ENCODE measurements at regions not wholly inside any gene's neighbourhood (a gene's known extent, or its start where the extent isn't known, plus 50 kb on each side); places are given as distances from the start of the nearest gene placed in this dataset.

DNA sequence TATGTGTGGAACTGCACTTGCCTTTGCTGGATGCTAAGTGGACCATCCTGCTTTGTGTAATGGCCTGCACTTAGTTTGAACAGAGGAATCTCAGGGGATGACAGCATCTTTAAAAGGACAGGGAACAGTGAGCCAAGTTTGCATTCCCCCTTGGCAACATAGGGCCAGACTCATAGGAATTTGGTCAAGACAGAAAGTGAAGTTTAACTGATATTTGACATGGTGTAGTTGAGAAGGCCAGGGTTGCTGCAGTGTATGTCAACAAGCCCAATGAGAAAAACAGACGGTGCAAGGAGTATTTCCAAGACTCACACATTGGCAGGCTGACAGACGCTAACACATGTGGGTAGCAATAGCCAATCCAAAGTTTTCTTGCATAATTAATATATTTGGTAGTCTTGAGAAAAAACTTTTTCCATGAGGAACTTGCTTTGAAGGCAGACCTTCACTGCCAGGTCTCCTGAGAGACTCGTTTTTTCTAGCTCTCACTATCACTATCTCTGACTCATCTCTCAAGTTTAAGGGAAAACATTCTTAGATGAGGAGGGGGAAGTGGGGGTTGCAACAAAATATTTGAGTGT is 213.8 kb downstream of the IBTK start:
- Histone ChIP-seq H3K27ac (ENCODE audit: low read length) (no peak overlapping the region), H3K9ac (ENCODE audit: low read depth, low read length) (no peak overlapping the region), H3K9me3 (ENCODE audit: insufficient read depth, low read depth, low read length) (no peaks in the 10 kb centered on the region), H3K27me3 (ENCODE audit: insufficient read depth, low read length) (no peaks in the 10 kb centered on the region), H3K36me3 (ENCODE audit: insufficient read depth, low read depth, low read length) (no peaks in the 10 kb centered on the region), H3K4me1 (ENCODE audit: insufficient read depth, low read length) (no peaks in the 10 kb centered on the region), H3K4me3 (ENCODE audit: low read length) (no peak overlapping the region)

DNA sequence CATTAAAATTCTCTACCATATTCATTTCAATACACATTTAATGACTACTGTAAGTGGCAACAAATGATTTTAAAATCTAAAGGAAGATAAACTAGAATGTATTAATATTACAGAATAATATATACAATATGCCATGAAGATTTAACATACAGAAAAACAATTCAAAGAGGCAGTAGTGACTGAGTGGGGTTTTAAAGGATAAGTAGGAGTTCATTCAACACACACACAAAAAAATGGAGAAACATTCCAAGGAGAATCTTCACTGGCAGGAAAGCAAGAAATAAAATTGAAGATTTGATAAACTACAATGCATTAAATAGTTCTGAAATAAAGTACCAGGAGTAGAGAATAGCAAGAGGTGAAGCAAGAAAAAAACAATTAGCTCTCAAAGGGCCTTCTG is 215.1 kb downstream of the IBTK start:
- H3K27ac ChIP-seq (ENCODE audit: low read length) = no peak overlapping the region
- H3K4me3 ChIP-seq (ENCODE audit: low read length) = no peak overlapping the region
- H3K27me3 ChIP-seq (ENCODE audit: insufficient read depth, low read length) = no peaks in the 10 kb centered on the region
- H3K9me3 ChIP-seq (ENCODE audit: insufficient read depth, low read depth, low read length) = no peaks in the 10 kb centered on the region
- no peak overlapping the region for H3K9ac ChIP-seq (ENCODE audit: low read depth, low read length)
- no peaks in the 10 kb centered on the region for H3K4me1 ChIP-seq (ENCODE audit: insufficient read depth, low read length)
- H3K36me3 ChIP-seq (ENCODE audit: insufficient read depth, low read depth, low read length) = no peaks in the 10 kb centered on the region

DNA sequence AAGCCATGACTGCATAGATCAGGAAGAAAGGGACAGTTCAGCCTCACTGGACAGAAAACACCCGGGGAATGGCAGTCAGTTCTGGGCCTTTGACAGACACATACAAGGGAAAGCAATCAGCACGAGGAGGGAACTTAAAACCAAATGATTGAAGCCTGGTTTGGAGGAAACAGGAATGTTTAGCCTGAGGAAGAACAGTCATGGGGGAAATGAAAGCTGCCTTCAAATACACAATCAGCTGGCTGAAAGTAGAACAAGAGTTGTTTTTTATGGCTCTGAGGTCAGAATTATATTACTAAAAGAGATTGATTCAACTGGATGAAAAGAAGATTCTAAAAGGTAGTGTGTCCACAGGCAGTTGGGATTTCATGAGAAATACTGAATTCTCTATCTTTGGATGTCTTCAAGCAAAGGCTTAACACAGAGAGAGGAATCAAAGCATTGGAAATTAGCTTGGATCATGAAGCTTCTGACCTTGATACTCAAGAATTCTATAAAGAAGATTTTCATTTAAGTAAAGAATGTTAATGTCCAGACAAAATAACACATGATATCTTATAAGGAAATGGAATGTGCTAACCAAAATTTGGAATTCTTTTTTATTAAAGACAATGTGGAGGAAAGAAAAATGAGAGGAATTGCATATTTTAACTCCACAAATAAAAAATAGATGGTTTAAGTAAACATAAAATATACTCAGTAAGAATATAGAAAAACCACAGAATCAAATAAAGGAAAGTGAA is 216.6 kb downstream of the IBTK start:
- H3K27me3 ChIP-seq (ENCODE audit: insufficient read depth, low read length) = no peaks in the 10 kb centered on the region
- no peaks in the 10 kb centered on the region for H3K36me3 ChIP-seq (ENCODE audit: insufficient read depth, low read depth, low read length)
- H3K9me3 ChIP-seq (ENCODE audit: insufficient read depth, low read depth, low read length) = no peaks in the 10 kb centered on the region
- H3K4me3 ChIP-seq (ENCODE audit: low read length) = no peak overlapping the region
- no peak overlapping the region for H3K9ac ChIP-seq (ENCODE audit: low read depth, low read length)
- H3K27ac ChIP-seq (ENCODE audit: low read length) = no peak overlapping the region
- H3K4me1 ChIP-seq (ENCODE audit: insufficient read depth, low read length) = 0 out of 2 replicates have a peak, but pooled peaks cover 2% of the 10 kb centered on the region

DNA sequence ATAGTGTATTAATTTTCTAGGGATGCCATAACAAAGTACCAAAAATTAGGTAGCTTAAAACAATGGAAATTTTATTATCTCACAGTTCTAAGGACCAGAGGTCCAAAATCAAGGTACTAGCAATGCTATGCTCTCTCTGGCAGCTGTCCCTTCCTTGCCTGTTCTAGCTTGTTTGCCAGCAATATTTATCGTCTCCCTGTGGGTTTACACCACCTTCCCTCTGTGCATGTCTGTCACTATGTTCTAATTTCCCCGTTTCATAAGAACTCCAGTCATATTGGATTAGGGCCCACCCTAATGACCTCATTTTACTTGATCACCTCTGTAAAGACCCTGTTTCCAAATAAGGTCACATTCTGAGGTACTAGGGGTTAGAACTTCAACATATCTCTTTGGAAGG is 217.2 kb downstream of the IBTK start:
- 0 out of 2 replicates have a peak, but pooled peaks cover 2% of the 10 kb centered on the region for H3K4me1 ChIP-seq (ENCODE audit: insufficient read depth, low read length)
- no peak overlapping the region for H3K9ac ChIP-seq (ENCODE audit: low read depth, low read length)
- H3K4me3 ChIP-seq (ENCODE audit: low read length) = no peak overlapping the region
- H3K27me3 ChIP-seq (ENCODE audit: insufficient read depth, low read length) = no peaks in the 10 kb centered on the region
- no peak overlapping the region for H3K27ac ChIP-seq (ENCODE audit: low read length)
- no peaks in the 10 kb centered on the region for H3K36me3 ChIP-seq (ENCODE audit: insufficient read depth, low read depth, low read length)
- H3K9me3 ChIP-seq (ENCODE audit: insufficient read depth, low read depth, low read length) = no peaks in the 10 kb centered on the region

DNA sequence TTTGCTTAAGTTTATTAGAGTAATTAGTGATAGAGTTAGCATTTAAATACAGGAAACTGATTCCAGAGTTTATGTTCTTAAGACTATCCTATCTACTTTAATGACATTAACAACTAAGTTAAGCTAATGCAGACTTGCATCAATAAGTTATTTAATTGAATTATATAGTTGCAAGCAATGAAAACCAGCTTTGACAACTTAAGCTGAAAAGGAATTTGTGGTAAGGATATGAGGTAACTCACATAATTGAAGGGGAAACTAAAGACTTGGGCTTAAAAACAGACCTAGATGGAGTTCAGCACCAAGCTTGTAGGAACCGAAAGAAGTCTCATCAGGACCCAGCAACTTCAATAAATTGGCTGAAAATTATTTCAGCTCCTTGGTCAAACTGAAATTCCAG is 222.3 kb downstream of the IBTK start:
- no peaks in the 10 kb centered on the region for H3K36me3 ChIP-seq (ENCODE audit: insufficient read depth, low read depth, low read length)
- H3K27me3 ChIP-seq (ENCODE audit: insufficient read depth, low read length) = no peaks in the 10 kb centered on the region
- no peaks in the 10 kb centered on the region for H3K9me3 ChIP-seq (ENCODE audit: insufficient read depth, low read depth, low read length)
- H3K4me1 ChIP-seq (ENCODE audit: insufficient read depth, low read length) = peaks cover 6% of the 10 kb centered on the region; the same call in 1 of the 2 replicates
- no peak overlapping the region for H3K4me3 ChIP-seq (ENCODE audit: low read length)
- H3K27ac ChIP-seq (ENCODE audit: low read length) = no peak overlapping the region
- H3K9ac ChIP-seq (ENCODE audit: low read depth, low read length) = no peak overlapping the region

DNA sequence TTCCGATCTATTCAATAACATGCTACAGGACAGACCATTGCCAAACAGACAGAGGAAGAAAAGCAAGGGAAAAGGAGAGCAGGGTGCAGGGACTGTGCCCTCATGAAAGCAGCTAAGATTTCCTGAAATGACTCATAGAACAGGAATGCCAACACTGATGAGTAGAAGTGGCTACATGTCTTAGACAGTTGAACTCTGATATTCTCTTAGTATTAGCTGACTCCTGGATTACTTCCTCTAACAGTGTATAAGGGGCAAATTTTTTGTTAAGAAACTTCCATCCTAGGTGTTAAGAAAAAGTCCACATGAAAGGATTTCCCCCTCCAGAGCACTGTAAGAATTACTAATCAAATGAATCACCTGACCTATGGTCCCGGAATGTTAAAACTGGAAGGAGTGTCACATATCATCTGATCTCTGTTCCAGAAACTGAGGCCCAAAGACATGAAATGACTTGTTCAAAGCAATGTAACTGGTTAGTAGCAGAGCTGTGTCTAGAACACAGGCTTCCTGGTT is 224.9 kb downstream of the IBTK start:
- H3K36me3 ChIP-seq (ENCODE audit: insufficient read depth, low read depth, low read length) = no peaks in the 10 kb centered on the region
- no peak overlapping the region for H3K9ac ChIP-seq (ENCODE audit: low read depth, low read length)
- H3K27ac ChIP-seq (ENCODE audit: low read length) = no peak overlapping the region
- H3K4me1 ChIP-seq (ENCODE audit: insufficient read depth, low read length) = peaks cover 6% of the 10 kb centered on the region; the same call in 1 of the 2 replicates
- no peak overlapping the region for H3K4me3 ChIP-seq (ENCODE audit: low read length)
- H3K9me3 ChIP-seq (ENCODE audit: insufficient read depth, low read depth, low read length) = no peaks in the 10 kb centered on the region
- no peaks in the 10 kb centered on the region for H3K27me3 ChIP-seq (ENCODE audit: insufficient read depth, low read length)

DNA sequence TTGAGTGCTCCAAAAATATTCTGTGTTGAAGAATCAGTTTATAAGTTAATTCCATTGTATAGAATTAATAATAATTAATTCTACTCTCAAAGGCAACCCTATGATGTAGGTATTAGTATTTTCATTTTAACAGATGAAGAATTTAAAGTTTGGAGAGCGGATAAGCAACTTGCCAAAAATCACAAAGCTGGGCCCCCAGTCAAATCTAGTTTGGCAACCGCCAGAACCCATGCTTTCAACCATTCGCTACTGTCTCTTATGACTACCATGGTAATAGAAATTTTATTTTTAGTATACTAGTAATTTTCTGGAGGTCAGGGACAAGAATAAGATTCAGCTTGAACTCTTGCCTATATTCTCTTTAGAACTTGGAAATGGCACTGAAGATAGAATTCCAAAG is 229.8 kb downstream of the IBTK start:
- Histone ChIP-seq H3K36me3 (ENCODE audit: insufficient read depth, low read depth, low read length) (no peaks in the 10 kb centered on the region), H3K27ac (ENCODE audit: low read length) (no peak overlapping the region), H3K9me3 (ENCODE audit: insufficient read depth, low read depth, low read length) (no peaks in the 10 kb centered on the region), H3K4me1 (ENCODE audit: insufficient read depth, low read length) (peaks cover 3% of the 10 kb centered on the region; the same call in 1 of the 2 replicates), H3K27me3 (ENCODE audit: insufficient read depth, low read length) (no peaks in the 10 kb centered on the region), H3K4me3 (ENCODE audit: low read length) (no peak overlapping the region), H3K9ac (ENCODE audit: low read depth, low read length) (no peak overlapping the region)

DNA sequence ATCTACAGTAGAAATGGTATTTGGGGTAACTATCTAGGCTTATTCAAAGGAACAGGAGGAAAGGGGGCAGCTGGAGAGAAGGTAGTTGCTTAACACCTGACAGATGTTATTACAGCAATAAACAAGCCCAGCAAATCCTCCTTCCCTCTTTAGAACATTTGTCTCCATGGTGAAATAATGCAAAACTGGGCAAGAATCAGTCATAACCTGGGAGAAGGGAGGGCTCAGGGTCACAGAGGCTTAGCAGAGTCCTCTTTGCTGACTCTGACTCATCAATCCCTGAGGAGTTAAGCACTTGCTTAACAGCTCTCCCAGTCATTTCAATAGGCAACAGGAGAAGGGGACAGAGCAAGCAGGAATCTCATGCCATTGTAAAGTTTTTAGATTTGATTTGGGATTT is 230.3 kb downstream of the IBTK start:
- Histone ChIP-seq H3K9me3 (ENCODE audit: insufficient read depth, low read depth, low read length) (no peaks in the 10 kb centered on the region), H3K36me3 (ENCODE audit: insufficient read depth, low read depth, low read length) (no peaks in the 10 kb centered on the region), H3K4me3 (ENCODE audit: low read length) (no peak overlapping the region), H3K27ac (ENCODE audit: low read length) (no peak overlapping the region), H3K4me1 (ENCODE audit: insufficient read depth, low read length) (peaks cover 3% of the 10 kb centered on the region; the same call in 1 of the 2 replicates), H3K9ac (ENCODE audit: low read depth, low read length) (no peak overlapping the region), H3K27me3 (ENCODE audit: insufficient read depth, low read length) (no peaks in the 10 kb centered on the region)

DNA sequence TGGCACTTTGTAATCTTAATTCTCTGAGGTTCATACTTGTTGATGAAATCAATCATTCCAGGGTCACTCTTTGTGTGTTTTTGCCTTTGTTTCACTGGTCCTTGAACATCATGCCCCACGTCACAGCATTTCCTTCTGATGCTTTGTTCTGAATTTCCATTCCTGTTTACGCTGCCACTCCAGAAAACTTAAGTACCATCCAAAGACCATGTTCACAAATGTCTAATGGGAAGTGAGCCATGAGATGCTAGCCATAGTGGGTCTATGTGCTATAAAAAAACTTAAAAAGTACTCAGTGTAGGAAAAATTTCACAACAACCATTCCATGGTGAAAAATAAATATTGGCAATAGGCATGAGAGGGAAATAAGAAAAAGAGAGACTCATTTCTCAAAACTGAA is 232.0 kb downstream of the IBTK start:
- Histone ChIP-seq H3K4me3 (ENCODE audit: low read length) (no peak overlapping the region), H3K27me3 (ENCODE audit: insufficient read depth, low read length) (no peaks in the 10 kb centered on the region), H3K27ac (ENCODE audit: low read length) (no peak overlapping the region), H3K9me3 (ENCODE audit: insufficient read depth, low read depth, low read length) (no peaks in the 10 kb centered on the region), H3K4me1 (ENCODE audit: insufficient read depth, low read length) (peaks cover 3% of the 10 kb centered on the region; the same call in 1 of the 2 replicates), H3K9ac (ENCODE audit: low read depth, low read length) (no peak overlapping the region), H3K36me3 (ENCODE audit: insufficient read depth, low read depth, low read length) (no peaks in the 10 kb centered on the region)

DNA sequence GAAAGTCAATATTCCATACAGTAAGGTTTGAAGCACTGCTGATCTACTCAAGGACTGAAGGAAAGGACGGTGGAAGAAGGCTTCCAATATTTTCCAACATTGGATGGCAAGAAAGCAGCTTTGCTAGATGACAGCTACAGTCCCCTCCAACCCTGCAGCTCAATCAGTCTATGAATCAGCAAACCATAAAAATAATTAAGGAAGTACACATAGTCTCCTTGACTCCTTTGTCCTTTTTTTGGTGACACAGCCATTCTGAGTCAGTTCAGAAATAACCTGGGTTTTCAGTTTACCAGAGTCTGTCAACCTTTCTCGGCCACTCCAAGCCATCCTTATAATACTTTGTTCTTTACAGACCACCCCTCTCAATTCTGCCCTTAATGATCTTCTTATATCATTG is 232.5 kb downstream of the IBTK start:
- no peak overlapping the region for H3K9ac ChIP-seq (ENCODE audit: low read depth, low read length)
- no peaks in the 10 kb centered on the region for H3K27me3 ChIP-seq (ENCODE audit: insufficient read depth, low read length)
- H3K4me3 ChIP-seq (ENCODE audit: low read length) = no peak overlapping the region
- H3K36me3 ChIP-seq (ENCODE audit: insufficient read depth, low read depth, low read length) = no peaks in the 10 kb centered on the region
- H3K9me3 ChIP-seq (ENCODE audit: insufficient read depth, low read depth, low read length) = no peaks in the 10 kb centered on the region; the same call in 1 of the 2 replicates
- peaks cover 3% of the 10 kb centered on the region; the same call in 1 of the 2 replicates for H3K4me1 ChIP-seq (ENCODE audit: insufficient read depth, low read length)
- H3K27ac ChIP-seq (ENCODE audit: low read length) = no peak overlapping the region

DNA sequence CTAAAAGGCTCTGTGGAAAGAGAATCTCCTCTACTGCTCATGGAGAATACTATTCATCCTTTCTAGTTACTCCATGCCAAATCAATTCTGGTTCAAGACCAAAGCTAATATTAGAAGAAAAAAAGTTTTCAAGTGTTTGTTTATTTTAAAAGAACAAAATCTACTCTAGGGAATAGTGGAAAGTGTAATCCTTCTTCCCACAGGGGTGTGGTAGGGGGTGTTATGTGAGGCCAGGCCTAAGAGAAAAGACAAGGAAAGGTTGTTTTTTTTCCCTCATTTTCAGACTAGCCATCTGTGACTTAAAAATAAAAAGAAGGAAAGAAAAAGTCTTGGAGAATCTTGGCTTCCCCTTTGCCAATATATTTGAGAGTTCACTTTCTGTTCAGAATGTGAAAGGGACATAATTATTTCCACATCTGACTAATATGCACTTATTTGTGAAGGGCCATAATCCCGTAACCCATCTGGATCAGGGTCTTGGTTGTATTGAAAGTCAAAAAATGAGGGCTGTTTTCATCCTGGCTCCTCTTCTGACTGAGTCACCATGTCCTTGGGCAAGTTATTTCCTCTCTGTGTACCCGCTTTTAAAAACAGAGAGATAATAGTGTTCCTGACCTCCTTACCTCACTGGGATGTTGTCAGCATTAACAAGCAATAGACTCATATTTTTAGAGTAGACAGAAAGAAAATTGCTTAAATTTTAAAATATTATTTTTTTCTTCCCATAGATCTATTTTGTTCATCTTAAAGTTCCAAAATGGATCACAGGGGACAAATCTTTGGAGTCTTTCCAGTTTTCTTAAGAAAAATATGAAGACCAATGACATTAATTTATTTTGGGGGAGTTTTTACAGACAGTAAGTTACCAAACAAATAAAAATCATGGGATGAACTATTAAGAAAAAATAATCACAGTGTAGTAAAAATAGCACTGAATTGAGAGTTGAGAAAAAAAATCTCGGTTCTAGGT is 233.7 kb downstream of the IBTK start:
- Histone ChIP-seq H3K27me3 (ENCODE audit: insufficient read depth, low read length) (no peaks in the 10 kb centered on the region), H3K4me1 (ENCODE audit: insufficient read depth, low read length) (peaks cover 3% of the 10 kb centered on the region; the same call in 1 of the 2 replicates), H3K36me3 (ENCODE audit: insufficient read depth, low read depth, low read length) (no peaks in the 10 kb centered on the region), H3K9ac (ENCODE audit: low read depth, low read length) (no peak overlapping the region), H3K27ac (ENCODE audit: low read length) (no peak overlapping the region), H3K9me3 (ENCODE audit: insufficient read depth, low read depth, low read length) (no peaks in the 10 kb centered on the region; the same call in 1 of the 2 replicates), H3K4me3 (ENCODE audit: low read length) (no peak overlapping the region)
